ENCODE measurements at regions not wholly inside any gene's neighbourhood (a gene's known extent, or its start where the extent isn't known, plus 50 kb on each side); places are given as distances from the start of the nearest gene placed in this dataset.
"Not testable (repeated sequence)": the region's sequence is repeated elsewhere in the genome, so short reads cannot be mapped to it uniquely, and the experiment has no call there.

DNA sequence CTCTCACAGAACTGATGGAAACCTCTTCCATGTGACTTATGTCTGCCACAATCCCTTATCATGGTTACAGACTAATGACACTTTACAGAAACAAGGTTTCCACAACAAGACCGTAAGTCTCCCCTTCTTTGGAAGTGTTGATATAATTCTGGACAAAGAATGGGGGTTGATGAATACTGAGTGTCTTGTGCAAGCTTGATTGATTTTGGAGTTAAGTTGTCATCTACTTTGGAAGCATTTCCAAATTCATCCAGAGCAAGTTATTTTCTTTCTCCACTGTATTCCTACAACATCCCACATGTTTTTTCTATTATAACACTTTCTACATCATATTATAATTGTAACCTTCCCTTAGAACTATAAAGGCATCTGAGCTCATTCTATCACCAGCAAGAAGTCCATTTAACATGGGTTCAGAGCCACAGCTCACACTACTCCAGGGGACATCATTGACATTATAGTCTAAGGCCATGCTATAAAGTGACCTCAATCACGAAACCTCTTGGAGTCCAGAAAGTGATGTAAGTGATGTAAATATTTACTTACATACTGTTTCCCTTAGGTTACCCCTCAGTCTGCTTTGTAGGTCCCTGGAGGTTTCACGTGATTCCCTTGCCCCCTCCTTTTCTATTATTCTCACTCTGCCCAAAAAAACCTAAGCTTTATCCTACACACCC is 125.7 kb upstream of the PBX1 start:
- DNase-seq (ENCODE audit: low read depth): no peak

DNA sequence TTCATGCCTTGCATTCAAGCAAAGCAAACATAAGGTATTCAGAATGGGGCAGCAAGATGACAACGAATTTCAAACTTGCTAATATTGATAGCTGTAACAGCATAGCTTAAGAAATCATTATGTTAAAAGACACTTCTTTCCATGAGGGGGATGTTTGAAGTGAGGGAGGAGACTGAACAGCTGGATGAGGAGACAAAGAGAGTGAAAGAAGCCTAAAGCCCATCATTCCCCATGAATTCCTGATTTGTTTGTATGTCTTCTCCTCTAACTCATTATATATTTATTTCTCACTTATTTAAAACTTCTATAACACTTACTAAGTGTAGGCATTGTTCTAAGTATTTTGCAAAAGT is 125.2 kb upstream of the PBX1 start:
- DNase-seq (ENCODE audit: low read depth): no peak

DNA sequence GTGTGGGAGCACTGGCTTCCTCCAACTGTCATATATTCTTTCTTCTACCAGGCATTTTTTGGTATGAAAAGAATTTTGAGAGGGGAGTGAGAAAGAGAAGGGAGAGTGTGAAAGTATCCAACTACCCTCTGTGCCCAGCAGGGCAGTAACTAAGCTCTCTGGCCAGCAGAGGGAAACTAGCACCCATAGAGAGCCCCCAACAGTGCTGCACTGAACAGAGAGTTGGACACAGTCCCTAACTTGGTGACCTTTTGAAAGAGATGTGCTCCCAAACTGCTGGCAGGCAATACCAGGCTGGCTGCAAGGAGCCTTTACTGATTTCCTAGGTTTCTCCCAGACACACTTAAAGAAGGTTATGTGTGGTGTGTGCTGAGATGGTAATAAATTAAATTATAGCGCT is 118.8 kb upstream of the PBX1 start:
- peak; percentile 12 for DNase-seq (ENCODE audit: low read depth)

DNA sequence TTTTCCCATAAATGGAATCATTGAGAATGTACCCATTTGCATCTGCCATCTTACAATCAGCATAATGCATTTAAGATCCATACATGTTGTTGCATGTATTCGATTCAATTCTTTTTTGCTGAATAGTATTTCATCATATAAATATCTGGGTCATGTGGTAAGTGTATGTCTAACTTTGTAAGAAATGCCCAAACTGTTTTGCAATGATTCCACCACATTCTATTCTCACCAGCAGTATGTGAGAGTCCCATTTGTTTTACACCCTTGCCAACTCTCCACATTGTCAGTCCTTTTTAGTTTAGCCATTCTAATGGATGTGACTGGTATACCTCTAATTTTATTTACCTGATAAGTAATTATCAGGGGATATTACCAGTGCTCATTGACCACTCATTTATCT is 115.8 kb upstream of the PBX1 start:
- peak; percentile 29 for DNase-seq (ENCODE audit: low read depth)

DNA sequence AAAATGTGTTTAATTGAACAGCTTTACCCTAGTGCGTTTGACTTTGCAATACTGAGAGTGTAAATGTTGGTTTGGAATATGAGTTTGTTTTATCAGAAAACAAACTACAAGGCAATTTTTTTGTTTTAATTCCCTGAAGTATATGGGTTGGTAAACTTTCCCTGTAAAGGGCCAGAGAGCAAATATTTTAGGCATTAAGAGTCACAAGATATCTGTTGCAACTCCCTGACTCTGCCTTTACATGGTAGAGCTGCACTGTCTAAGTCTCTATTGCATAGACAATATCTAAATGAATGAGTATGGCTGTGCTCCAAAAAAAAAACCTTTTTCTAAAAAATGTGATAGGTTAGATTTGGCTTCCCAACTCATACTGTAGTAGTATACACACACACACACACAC is 115.1 kb upstream of the PBX1 start:
- DNase-seq (ENCODE audit: low read depth): no peak

DNA sequence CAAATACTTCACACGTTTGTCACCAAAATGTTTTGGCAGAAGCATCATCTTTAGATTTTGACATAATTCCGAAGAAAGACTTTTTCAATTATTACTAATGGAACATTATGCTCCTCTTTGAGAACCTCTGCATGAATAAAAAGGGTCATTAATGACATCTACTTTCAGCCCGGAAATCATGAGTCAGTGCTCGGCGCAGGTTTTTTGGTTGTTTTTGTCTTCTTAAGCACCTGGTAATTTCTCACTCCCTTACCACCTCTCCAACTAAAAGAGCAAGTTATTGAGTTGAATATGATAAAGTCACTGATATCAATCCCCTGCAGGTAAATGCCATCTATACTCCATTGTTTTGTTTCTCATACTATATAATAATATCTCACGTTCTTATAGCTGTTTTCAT is 113.0 kb upstream of the PBX1 start:
- DNase-seq (ENCODE audit: low read depth): no peak

DNA sequence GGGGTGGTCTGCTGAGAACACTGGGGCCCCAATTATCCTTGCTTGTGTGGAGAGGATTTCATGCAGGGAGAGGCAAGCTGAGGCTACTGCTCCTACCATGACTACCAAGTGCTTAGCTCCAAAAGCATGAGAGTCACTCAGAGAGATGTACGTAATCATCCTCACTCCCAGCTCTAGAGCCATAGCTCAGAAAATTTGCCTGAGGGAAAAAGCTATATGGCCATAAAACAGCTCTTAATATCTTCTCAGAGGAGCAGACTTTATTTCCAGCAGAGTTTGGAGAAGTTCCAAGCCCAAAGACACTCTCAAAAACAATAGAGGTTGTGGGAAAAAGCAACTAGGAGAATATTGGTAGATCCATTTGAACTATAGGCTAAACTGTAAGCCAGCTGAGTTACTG is 106.4 kb upstream of the PBX1 start:
- DNase-seq (ENCODE audit: low read depth): no peak

DNA sequence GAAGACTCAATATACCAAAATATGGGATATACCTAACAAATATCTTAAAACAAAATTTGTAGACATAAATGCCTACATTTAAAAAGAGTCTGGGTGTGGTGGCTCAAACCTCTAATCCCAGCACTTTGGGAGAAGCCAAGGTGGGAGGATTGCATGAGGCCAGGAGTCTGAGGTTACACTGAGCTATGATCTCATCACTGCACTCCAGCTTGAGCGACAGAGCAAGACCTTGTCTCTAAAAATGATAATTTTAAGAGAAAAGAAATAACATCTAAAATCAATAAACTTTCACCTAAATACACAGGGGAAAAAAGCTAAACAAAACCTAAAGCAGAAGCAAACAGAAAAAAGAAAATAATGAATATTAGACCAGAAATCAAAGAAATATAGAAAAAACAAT is 102.7 kb upstream of the PBX1 start:
- DNase-seq (ENCODE audit: low read depth): no peak

DNA sequence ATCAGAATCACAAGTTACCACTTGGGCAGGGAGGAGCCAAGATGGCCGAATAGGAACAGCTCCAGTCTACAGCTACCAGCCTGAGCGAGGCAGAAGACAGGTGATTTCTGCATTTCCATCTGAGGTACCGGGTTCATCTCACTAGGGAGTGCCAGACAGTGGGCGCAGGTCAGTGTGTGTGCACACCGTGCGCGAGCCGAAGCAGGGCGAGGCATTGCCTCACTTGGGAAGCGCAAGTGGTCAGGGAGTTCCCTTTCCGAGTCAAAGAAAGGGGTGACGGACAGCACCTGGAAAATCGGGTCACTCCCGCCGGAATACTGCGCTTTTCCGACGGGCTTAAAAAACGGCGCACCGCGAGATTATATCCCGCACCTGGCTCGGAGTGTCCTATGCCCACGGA is 99.8 kb upstream of the PBX1 start:
- DNase-seq (ENCODE audit: low read depth): not testable (repeated sequence)

DNA sequence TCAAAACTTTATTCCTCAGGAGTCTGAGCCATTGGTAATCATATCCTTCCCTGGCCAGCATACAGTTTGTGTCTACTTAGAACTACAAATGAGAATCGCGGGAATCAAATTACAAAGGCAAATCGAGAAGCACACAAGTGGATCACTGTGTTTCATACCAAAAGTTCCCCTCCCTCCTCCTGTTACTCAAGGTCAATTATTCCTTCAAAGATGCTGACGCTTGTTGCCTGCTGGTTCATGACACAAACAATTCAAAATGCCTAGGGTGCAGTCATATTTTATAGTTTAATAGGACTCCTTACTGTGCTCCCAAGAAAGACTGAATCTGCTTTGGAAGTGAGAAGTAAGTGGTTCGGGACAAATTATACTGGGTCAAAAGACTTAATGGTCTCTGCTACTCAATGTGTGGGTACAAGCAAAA is 93.0 kb upstream of the PBX1 start:
- no peak for DNase-seq (ENCODE audit: low read depth)

DNA sequence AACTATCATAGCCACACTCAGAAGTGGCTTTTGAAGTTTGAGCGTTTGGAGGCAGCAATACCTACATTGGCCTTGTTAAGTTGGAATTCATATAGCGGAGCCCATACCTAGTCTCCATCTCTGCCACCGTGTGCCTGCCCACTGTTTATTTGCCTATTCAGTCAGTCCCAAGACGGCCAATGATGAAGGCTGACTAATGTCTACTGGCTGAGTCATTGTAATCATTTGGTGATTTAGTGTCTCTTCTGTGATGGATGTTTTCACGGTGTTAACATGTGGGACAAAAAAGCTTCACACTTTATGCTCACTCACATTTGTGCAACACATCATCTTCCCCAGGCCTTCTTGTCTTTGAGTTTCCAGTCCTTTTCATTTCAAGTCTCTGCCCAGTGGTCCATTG is 92.6 kb upstream of the PBX1 start:
- no peak for DNase-seq (ENCODE audit: low read depth)

DNA sequence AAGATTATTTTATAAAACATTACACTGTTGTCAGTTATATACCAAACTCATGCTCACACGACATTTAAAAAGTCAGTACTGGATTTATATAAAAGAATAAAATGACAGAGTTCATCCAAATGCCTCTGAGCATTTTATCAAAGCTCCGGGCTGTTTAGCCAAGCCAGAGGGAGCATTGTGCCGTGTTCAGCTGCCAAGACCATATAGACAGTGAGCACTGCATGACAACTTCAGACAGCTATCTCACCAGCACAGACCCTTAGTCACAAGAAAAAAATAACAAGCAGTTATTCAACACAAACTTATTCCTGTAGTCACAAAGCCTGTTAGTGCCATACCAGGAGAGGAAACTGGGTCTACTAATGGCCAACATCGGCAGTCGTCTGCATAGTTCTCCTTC is 88.0 kb upstream of the PBX1 start:
- DNase-seq (ENCODE audit: low read depth): no peak

DNA sequence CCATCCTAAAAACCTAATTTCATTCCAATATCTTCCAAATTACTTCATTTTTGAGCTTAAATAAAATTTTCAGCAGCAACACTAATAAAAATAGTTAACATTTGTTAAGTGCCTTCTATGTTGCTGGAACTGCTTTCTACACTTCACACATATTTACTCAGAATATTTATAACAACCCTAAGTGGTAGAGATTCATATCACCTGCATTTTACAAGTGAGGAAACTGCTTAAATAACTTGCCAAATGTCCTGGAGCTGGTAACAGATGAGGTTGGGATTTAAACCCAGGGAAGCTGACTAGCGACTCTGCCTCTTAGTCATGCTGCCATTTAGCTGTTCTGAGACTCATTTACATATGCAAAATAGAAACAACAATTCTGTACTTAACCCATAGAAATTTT is 86.1 kb upstream of the PBX1 start:
- DNase-seq (ENCODE audit: low read depth): no peak

DNA sequence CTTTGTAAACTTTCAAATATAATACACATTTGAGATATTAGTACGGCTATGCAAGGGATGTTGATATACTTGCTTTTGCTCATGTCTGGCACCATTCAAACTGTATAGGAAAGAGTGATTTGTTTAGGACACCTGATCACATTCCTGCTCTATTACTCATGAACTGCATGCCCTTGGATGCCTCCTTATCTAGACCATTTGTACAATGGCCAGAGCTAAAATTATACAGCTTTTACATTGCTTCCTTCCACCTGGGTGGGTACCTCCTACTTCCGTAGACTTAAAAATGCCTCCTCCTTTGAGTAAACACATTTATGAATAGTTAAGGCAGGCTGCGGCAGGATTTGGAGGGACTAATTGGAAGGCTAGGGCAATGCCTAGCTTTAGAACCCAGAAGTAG is 85.4 kb upstream of the PBX1 start:
- DNase-seq (ENCODE audit: low read depth): no peak

DNA sequence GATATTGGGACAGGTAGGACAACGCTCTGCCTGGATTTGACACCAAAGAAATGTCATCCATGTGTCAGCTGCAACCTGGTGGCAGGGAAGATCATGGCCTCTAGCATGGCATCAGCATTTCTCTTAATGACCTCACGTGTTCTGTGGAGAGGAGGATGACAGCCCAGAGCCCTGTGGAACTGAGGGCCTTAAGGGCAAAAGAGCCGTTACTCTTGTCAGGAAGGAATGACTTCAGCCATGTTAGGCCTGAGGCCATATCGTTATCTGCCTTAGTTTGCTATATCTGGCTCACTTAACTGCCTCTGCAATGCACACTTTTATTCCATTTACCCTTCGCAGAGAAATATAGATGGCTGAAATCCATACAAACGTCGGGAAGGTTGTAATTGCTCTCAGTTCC is 83.2 kb upstream of the PBX1 start:
- DNase-seq (ENCODE audit: low read depth): no peak

DNA sequence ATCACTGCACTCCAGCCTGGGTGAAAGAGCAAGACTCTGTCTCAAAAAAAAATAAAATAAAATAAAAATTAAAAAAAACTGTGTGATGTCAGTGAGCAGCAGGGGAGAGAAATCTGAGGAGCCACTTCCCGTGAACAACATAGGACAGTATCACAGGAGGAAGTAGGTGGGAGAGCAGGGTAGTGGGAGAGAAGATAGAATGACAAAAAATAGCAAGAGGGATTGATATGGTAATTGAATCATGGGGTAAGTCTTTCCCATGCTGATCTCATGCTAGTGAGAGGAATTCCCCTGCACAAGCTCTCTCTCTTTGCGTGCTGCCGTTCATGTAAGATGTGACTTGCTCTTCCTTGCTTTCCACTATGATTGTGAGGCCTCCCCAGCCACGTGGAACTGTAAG is 81.6 kb upstream of the PBX1 start:
- DNase-seq (ENCODE audit: low read depth): no peak

DNA sequence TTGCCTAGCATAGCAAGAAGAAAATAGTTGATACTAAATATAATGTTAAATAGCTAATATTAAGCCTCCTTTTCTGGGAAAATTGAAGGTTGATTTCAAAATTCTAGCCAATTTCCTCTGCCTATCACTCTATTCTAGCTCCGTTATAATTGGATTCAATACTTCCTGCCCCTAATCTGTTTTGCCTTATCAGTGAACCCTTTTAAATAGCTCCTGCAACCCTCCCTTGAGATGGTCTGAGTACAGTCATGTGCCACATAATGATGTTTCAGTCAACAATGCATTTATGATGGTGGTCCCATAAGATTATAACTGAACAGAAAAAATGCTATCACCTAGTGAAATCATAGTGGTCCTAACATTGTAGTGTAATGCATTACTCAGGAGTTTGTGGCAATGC is 79.7 kb upstream of the PBX1 start:
- no peak for DNase-seq (ENCODE audit: low read depth)

DNA sequence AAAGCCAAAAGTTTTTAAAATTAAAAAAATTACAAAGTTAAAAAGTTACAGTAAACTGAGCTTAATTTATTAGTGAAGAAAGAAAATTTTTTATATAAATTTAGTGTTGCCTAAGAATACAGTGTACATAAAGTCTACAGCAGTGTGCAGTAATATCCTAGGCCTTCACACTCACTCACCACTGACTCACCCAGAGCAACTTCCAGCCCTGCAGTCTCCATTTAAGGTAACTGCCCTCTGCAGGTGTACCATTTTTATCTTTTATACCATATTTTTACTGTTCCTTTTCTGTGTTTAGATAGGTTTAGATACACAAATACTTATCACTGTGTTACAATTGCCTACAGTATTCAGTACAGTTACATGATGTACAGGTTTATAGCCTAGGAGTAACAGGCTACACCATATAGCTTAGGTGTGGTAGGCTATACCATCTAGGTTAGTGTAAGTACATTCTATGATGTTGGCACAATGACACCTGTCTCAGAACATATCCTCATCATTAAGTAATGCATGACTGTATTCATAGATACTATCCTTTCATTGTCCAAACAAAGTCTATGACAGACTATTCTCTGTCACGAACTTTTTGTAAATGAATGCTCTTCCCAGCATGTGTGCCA is 78.6 kb upstream of the PBX1 start:
- no peak for DNase-seq (ENCODE audit: low read depth)

DNA sequence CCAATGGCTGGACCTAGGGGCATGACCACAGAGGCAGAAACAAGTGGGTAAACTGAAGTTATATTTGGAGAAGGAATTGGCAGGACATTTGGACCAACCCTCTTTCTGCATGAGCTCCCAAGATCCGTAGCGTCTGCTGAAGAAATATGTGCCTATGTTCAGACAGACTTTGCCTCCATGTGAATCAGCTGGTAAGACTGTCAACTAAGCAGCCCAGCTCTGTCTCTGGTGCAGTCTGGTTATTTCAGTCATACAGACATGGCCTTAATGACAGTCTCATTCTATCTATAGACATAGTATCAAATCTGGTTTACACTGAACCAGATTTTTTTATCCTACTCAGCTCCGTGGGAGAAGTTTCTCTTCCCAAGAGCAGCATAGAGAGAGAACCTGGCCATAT is 63.1 kb upstream of the PBX1 start:
- no peak for DNase-seq (ENCODE audit: low read depth)

DNA sequence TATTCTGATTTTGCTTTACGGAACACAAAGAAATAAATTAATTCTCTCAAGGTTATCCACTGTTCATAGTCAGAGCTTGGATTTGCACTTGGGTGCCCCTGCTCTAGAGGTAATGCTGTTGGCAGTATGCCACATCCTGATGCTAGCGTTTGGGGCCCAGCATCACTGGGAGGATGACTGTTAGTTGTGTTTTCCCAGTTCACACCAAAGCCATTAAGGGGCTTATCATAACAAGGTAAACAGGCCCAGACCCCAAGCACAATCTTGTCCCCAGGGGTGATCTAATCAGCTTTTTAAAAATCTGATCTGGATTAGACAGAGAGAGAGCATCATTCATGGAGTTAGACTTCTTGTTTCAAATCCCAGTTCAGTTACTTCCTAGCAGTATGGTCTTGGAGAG is 60.2 kb upstream of the PBX1 start:
- no peak for DNase-seq (ENCODE audit: low read depth)

DNA sequence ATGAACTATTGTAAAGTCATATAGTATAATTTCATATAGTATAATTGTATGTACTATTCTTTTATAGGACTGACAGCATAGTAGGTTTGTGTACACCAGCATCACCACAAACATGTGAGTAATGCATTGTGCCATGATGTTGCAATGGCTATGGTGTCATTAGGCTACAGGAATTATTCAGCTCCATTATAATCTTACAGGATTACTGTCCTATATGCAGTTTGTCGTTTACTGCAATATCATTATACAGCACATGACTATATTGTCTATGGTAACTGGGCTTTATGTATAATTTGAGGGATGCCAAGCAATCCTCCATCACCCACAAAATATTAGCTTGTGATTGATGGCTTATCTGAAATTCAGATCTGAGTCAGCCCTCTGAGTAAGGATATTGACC is 54.2 kb upstream of the PBX1 start:
- DNase-seq (ENCODE audit: low read depth): peak; percentile 80

Data from iris pigment epithelial cell (primary cell).